OCI-LY7 (cell line): ENCODE measurements at regions not wholly inside any gene's neighbourhood (a gene's known extent, or its start where the extent isn't known, plus 50 kb on each side); places are given as distances from the start of the nearest gene placed in this dataset.

Source experiments
- EZH2phosphoT487 ChIP-seq: fragments of 200-600 bp; sonication (generic); IDR thresholded peaks from 2 replicates; pipeline ENCODE4 v1.6.1; 2018; ENCODE audit warnings: low read depth, borderline replicate concordance, mild to moderate bottlenecking, mixed run types, antibody characterized with exemption, low read length, moderate library complexity, mixed read lengths
- TF ChIP-seq, protein P1 (sequence below): fragments of 200-600 bp; sonication (generic); conservative IDR thresholded peaks from 2 replicates; pipeline ENCODE4 v1.5.1; 2014; ENCODE audit warnings: mild to moderate bottlenecking, antibody characterized with exemption, low read length, moderate library complexity, mixed read lengths

DNA sequence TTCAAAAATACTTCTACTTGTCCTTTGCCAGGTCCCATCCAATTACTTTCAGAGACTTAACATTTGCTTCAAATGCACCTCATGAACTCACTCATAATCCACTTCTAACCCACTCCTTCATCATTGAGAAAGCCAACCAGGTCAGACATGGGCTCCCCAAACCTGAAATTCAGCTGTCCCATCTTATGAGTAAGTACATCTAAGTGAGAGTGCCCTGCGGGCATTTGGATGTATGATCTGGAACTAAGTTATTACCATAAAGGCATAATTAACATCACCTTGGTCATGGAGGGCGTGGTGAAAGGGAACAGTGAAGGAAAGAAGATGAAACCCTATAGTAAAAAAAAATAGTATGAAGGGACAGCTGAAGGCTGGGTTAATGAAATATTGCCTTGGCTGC lies 896.8 kb downstream of the C6orf118 start:
- TF ChIP-seq, protein P1, sequence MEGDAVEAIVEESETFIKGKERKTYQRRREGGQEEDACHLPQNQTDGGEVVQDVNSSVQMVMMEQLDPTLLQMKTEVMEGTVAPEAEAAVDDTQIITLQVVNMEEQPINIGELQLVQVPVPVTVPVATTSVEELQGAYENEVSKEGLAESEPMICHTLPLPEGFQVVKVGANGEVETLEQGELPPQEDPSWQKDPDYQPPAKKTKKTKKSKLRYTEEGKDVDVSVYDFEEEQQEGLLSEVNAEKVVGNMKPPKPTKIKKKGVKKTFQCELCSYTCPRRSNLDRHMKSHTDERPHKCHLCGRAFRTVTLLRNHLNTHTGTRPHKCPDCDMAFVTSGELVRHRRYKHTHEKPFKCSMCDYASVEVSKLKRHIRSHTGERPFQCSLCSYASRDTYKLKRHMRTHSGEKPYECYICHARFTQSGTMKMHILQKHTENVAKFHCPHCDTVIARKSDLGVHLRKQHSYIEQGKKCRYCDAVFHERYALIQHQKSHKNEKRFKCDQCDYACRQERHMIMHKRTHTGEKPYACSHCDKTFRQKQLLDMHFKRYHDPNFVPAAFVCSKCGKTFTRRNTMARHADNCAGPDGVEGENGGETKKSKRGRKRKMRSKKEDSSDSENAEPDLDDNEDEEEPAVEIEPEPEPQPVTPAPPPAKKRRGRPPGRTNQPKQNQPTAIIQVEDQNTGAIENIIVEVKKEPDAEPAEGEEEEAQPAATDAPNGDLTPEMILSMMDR = no peak
- no peak for TF ChIP-seq EZH2phosphoT487
